GM23248 (cell line): ENCODE measurements at regions not wholly inside any gene's neighbourhood (a gene's known extent, or its start where the extent isn't known, plus 50 kb on each side); places are given as distances from the start of the nearest gene placed in this dataset.

Source experiments
- DNase-seq: peaks from one replicate; pipeline ENCODE4 v3.0.0-alpha.2; 2015
- H2AFZ ChIP-seq: fragments of 200-600 bp; sonication (generic); 2 replicates; pipeline ENCODE4 v1.6.1; 2016; ENCODE audit warnings: antibody characterized with exemption
- H3F3A ChIP-seq: fragments of 200-600 bp; sonication (generic); 2 replicates; pipeline ENCODE4 v1.6.1; 2016; ENCODE audit warnings: mild to moderate bottlenecking, antibody characterized with exemption, mixed run types; ENCODE audit not compliant: insufficient read depth
- H3K27ac ChIP-seq: fragments of 200-600 bp; sonication (generic); 2 replicates; pipeline ENCODE4 v1.5.1; 2016; ENCODE audit warnings: mild to moderate bottlenecking
- H3K27me3 ChIP-seq: fragments of 200-600 bp; sonication (generic); replicated peaks from 2 replicates; pipeline ENCODE4 v1.6.1; 2016; ENCODE audit warnings: mild to moderate bottlenecking; ENCODE audit not compliant: insufficient read depth
- H3K36me3 ChIP-seq: fragments of 200-600 bp; sonication (generic); 2 replicates; pipeline ENCODE4 v1.6.1; 2016; ENCODE audit warnings: low read depth, mild to moderate bottlenecking
- H3K4me1 ChIP-seq: fragments of 200-600 bp; sonication (generic); 2 replicates; pipeline ENCODE4 v1.6.1; 2016; ENCODE audit warnings: mild to moderate bottlenecking; ENCODE audit not compliant: insufficient read depth
- H3K4me2 ChIP-seq: fragments of 200-600 bp; sonication (generic); one replicate; pipeline ENCODE4 v1.6.1; 2016; ENCODE audit warnings: mild to moderate bottlenecking; ENCODE audit not compliant: unreplicated experiment
- H3K4me3 ChIP-seq: fragments of 200-600 bp; sonication (generic); 2 replicates; pipeline ENCODE4 v1.5.1; 2016; ENCODE audit warnings: mild to moderate bottlenecking
- H3K79me2 ChIP-seq: fragments of 200-600 bp; sonication (generic); 2 replicates; pipeline ENCODE4 v1.6.1; 2016; ENCODE audit warnings: mild to moderate bottlenecking; ENCODE audit not compliant: insufficient read depth
- H3K9ac ChIP-seq: fragments of 200-600 bp; sonication (generic); 2 replicates; pipeline ENCODE4 v1.6.1; 2016; ENCODE audit warnings: mild to moderate bottlenecking
- H3K9me2 ChIP-seq: fragments of 200-600 bp; sonication (generic); 2 replicates; pipeline ENCODE4 v1.6.1; 2016; ENCODE audit warnings: mixed run types, mild to moderate bottlenecking, moderate library complexity; ENCODE audit not compliant: insufficient read depth
- H3K9me3 ChIP-seq: fragments of 200-600 bp; sonication (generic); one replicate; pipeline ENCODE4 v1.6.1; 2017; ENCODE audit warnings: low read depth
- H4K20me1 ChIP-seq: fragments of 200-600 bp; sonication (generic); 2 replicates; pipeline ENCODE4 v1.6.0; 2016; ENCODE audit not compliant: insufficient read depth
- EZH2 ChIP-seq: fragments of 200-600 bp; sonication (generic); IDR thresholded peaks from 2 replicates; pipeline ENCODE4 v1.6.1; 2018; ENCODE audit warnings: antibody characterized with exemption, mild to moderate bottlenecking; ENCODE audit not compliant: insufficient read depth, poor library complexity, severe bottlenecking
- EZH2phosphoT487 ChIP-seq: fragments of 200-600 bp; sonication (generic); IDR thresholded peaks from 2 replicates; pipeline ENCODE4 v1.6.1; 2018; ENCODE audit warnings: antibody characterized with exemption, moderate library complexity, mild to moderate bottlenecking, low read depth; ENCODE audit not compliant: insufficient read depth
- WGBS, 2 experiments: methylation state at CpG; one replicate each; pipeline ENCODE4 v1.1.6; 2015 to 2017; ENCODE audit warnings: low lambda C conversion rate in 2 of 2, low coverage in 1 of 2; ENCODE audit errors: missing lambda C conversion rate in 2 of 2; 5-methylcytosine and 5-hydroxymethylcytosine counted together
- in situ Hi-C: fragments of 300-500 bp; cut with MboI; formaldehyde crosslinking; loops from 2 replicates; pipeline ENCODE4 v1.15.0; 2020

- Histone ChIP-seq H4K20me1 (no peaks in the 10 kb centered on the region), H3K27me3 (no peaks in the 10 kb centered on the region), H3K36me3 (no peaks in the 10 kb centered on the region), H3K4me2 (no peak overlapping the region), H3K9me3 (no peaks in the 10 kb centered on the region), H3K9ac (no peak overlapping the region), H3F3A (0 out of 2 replicates have a peak, but pooled peaks cover 7% of the 10 kb centered on the region), H3K79me2 (no peaks in the 10 kb centered on the region), H3K9me2 (no peaks in the 10 kb centered on the region), H3K27ac (peak overlapping the region; percentile 33; the same call in 1 of the 2 replicates), H3K4me3 (no peak overlapping the region), H2AFZ (no peak overlapping the region), H3K4me1 (peaks cover 19% of the 10 kb centered on the region)
- 55 to 59% methylated on average over 3 of the region's 3 CpGs for WGBS, 2 experiments
- TF ChIP-seq EZH2, result no peak
- no peak for TF ChIP-seq EZH2phosphoT487
- in situ Hi-C loops, result no loop called here
- DNase-seq, result peak; percentile 66
Measured at GRCh38 chr1:59007429-59007819, 223.6 kb upstream of the JUN start.

GRCh38 chr1:59007820-59008598 lies 224.2 kb upstream of the JUN start:
- Histone ChIP-seq H4K20me1 (no peaks in the 10 kb centered on the region), H3K36me3 (no peaks in the 10 kb centered on the region), H3K9me2 (no peaks in the 10 kb centered on the region), H3K4me2 (peak overlapping the region; percentile 26), H3K79me2 (no peaks in the 10 kb centered on the region), H3K27me3 (no peaks in the 10 kb centered on the region), H3K4me3 (no peak overlapping the region), H3K4me1 (peaks cover 25% of the 10 kb centered on the region), H3K9ac (no peak overlapping the region), H3K9me3 (no peaks in the 10 kb centered on the region), H3K27ac (peak overlapping the region; percentile 33), H3F3A (peaks cover 13% of the 10 kb centered on the region; the same call in 1 of the 2 replicates), H2AFZ (peak overlapping the region; percentile 69)
- peak; percentile 24 for DNase-seq
- no peak for TF ChIP-seq EZH2
- no peak for TF ChIP-seq EZH2phosphoT487
- WGBS, 2 experiments, result 37 to 44% methylated on average over 8 of the region's 8 CpGs
- in situ Hi-C loops, result no loop called here

GRCh38 chr1:59008599-59009347 lies 224.9 kb upstream of the JUN start:
- DNase-seq, result peak; percentile 81
- H2AFZ ChIP-seq, result peak overlapping the region; percentile 69
- 36% methylated on average over 8 of the region's 8 CpGs for WGBS, 2 experiments
- H3K4me3 ChIP-seq, result no peak overlapping the region
- H3K79me2 ChIP-seq, result no peaks in the 10 kb centered on the region
- H4K20me1 ChIP-seq, result no peaks in the 10 kb centered on the region
- H3K9me3 ChIP-seq, result no peaks in the 10 kb centered on the region
- H3K4me2 ChIP-seq, result peak overlapping the region; percentile 26
- TF ChIP-seq EZH2phosphoT487 (no peak), EZH2 (no peak)
- peaks cover 18% of the 10 kb centered on the region for H3F3A ChIP-seq
- no peaks in the 10 kb centered on the region for H3K27me3 ChIP-seq
- in situ Hi-C loops, result no loop called here
- no peaks in the 10 kb centered on the region for H3K36me3 ChIP-seq
- H3K9me2 ChIP-seq, result no peaks in the 10 kb centered on the region
- H3K27ac ChIP-seq, result peak overlapping the region; percentile 33; the same call in 1 of the 2 replicates
- H3K4me1 ChIP-seq, result peaks cover 32% of the 10 kb centered on the region
- no peak overlapping the region for H3K9ac ChIP-seq

- peaks cover 60% of the 10 kb centered on the region for H3K4me1 ChIP-seq
- H3F3A ChIP-seq, result peaks cover 25% of the 10 kb centered on the region
- H3K9me3 ChIP-seq, result no peaks in the 10 kb centered on the region
- H3K4me2 ChIP-seq, result no peak overlapping the region
- TF ChIP-seq EZH2 (no peak), EZH2phosphoT487 (no peak)
- H3K27me3 ChIP-seq, result no peaks in the 10 kb centered on the region
- H3K9ac ChIP-seq, result no peak overlapping the region
- no peaks in the 10 kb centered on the region for H4K20me1 ChIP-seq
- no peaks in the 10 kb centered on the region for H3K36me3 ChIP-seq
- no peak overlapping the region for H3K4me3 ChIP-seq
- in situ Hi-C loops, result no loop called here
- no peak for DNase-seq
- H3K79me2 ChIP-seq, result no peaks in the 10 kb centered on the region
- H3K27ac ChIP-seq, result no peak overlapping the region
- 96 to 98% methylated on average over 3 of the region's 3 CpGs for WGBS, 2 experiments
- no peak overlapping the region for H2AFZ ChIP-seq
- H3K9me2 ChIP-seq, result no peaks in the 10 kb centered on the region
Measured at GRCh38 chr1:59011663-59012062, 227.8 kb upstream of the JUN start.
